ENCODE measurements at regions not wholly inside any gene's neighbourhood (a gene's known extent, or its start where the extent isn't known, plus 50 kb on each side); places are given as distances from the start of the nearest gene placed in this dataset.
A peak's percentile ranks its signal among the peaks of the same experiment; 100 is the strongest.
"Not testable (repeated sequence)": the region's sequence is repeated elsewhere in the genome, so short reads cannot be mapped to it uniquely, and the experiment has no call there.

DNA sequence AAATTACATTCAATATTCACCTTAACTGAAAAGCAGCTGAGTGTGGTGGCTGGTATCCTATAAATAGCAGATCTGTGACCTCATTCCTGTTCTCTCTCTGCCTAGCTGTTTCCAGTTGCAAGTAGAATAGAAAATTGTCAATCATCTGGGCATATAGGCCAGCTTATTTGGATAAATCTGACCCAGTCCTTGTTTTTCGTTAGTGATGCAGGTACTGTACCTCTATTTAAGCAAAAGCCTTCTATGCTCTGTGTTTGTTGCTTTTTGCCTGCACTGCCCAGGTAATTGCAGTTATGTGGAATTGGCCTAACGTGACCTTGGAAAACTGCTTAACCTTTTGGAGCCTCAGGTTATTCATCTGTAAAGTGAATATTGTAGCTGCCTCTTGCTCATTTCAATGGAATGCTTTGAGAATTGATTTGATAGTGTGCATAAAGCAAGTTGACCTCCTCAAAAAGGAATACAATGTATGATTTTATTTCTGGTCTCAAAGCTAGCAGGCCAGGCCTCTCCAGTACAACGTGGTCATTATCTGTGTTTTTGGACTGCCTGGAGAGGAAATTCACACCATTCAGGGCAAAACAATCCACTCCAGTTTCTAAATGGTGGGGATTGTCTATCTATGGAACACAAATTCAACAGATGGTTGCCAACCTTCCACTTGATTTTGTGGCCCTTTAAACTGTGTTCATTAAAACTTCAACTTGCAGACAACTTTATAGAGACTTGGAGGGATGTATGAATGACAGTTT lies 508.7 kb upstream of the CITED2 start:
- DNase-seq (ENCODE audit: low spot score in 2 of 2) = no peak
- FAIRE-seq = no peak

DNA sequence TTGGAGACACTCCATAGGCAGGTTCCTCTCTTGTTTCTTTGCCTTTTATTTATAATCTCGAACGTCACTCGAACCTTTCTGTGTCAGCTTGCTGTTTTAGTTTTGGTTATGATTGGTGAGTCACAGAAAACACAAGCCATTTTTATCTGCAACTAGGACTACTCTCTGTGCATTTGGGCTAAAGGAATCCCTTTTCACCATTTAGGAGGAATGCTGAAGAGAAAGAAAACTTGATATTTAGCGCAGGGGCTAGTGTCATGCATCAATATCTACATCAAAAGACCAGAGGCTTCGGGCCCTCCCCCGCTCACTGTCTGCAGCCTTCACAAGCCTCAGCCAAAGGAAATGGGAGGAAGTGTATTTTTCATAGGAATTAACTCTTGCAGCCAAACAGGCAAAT lies 507.8 kb upstream of the CITED2 start:
- no peak for FAIRE-seq
- no peak for DNase-seq (ENCODE audit: low spot score in 2 of 2)

DNA sequence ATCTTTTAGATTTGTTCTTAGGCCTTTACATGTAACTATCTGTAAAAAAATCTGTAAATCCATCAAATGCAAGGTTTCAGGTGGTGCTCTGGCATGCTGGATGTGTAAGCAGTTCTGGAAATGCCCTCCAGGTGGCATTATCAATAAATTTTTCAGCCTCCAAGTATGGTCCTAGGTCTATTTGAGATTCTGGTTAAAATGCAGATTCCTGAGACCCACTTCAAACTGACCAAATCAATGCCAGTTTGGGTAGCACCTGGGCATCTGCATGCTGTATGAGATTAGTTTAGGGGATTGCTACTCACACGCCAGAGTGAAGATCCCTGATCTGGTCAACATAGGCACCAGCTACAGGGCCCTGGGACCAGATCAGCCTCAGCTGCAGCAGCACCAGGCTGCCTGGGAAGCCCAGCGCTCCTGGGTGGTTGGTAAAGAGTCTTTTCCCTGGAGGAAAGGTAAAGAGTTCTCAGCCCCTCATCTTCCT lies 507.3 kb upstream of the CITED2 start:
- peak in 1 of 2 donors; percentile 14 for DNase-seq (ENCODE audit: low spot score in 2 of 2)

DNA sequence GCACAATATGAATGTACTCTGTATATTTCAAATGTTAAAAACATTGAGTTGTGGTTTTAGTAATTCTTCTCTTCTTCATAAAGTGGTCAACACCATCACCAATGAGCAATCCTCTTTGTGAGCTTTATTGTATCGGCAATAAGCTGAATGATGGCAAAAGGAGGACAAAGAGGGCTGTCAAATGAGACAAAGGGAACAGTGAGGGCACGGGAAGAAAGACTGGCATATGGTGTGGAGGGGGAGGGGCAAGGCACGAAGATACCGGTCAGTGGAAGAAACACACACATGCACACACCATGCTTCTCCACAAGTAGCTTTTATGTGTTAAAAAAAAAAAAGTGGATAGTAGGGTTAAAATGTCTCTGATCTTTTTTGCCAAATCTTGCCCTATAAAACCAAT lies 506.8 kb upstream of the CITED2 start:
- no peak for FAIRE-seq
- no peak for DNase-seq (ENCODE audit: low spot score in 2 of 2)

More for the DNA sequence above, 507.3 kb upstream of the CITED2 start:
- no peak for FAIRE-seq

- DNase-seq (ENCODE audit: low spot score in 2 of 2) (no peak), FAIRE-seq (no peak)
These were observed 505.4 kb upstream of the CITED2 start for GRCh38 chr6:139879823-139880356.

GRCh38 chr6:139879241-139879640 lies 504.8 kb upstream of the CITED2 start:
- not testable (repeated sequence) for DNase-seq (ENCODE audit: low spot score in 2 of 2); FAIRE-seq

GRCh38 chr6:139877828-139878405 lies 503.5 kb upstream of the CITED2 start:
- DNase-seq (ENCODE audit: low spot score in 2 of 2) (no peak), FAIRE-seq (no peak)

DNA sequence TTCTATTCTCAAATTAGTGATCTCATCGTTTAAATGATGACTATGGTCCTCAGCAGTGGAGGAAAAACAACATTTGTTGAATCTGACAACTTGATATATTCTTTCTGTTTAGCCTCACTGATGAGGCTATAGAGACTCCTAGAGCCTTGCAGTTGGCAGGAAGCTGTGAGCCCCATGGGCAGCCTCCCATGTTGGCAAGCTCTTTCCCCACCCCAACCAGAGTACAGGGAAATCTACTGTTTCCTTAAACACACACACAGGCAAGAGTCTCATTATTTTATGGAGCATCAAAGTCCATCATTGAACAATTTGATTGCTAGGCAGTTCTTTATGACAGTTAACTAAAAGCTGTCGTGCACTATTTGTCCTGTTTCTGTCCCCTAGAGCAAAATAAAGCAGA lies 498.2 kb upstream of the CITED2 start:
- FAIRE-seq = no peak
- DNase-seq (ENCODE audit: low spot score in 2 of 2) = no peak

DNA sequence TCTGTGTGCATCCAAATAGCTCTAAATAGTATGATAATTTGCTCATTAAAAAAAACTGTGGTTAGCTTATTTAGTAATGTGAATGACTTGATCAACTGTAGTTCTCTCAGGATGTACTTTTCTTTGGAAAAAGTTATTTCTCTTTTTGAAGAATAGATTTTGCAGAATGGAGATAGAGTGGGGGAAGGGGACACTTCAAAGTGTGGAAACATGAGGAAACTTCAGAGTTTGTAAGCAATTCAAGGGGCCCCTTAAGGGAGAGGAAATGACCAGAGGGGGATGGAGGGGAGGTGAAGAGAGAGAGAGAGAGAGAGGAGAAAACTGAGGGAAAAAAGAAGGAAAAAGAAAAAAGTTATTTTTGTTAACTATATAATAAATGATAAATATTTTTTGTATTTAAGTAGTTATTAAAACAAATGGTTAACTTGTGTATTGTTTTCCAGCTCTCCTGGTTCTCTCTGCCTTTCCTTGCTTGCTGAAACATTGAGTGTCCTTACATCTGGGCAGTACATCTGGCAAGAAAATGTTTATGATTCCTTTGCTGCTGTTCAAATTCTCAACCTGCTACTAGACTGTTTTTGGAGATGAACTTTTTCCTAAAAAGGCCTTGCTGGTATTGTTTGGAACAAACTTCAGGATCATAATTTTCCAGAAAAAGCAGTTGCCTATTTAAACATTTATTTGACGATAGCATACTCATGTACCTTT lies 497.5 kb upstream of the CITED2 start:
- DNase-seq (ENCODE audit: low spot score in 2 of 2) (no peak), FAIRE-seq (no peak)

DNA sequence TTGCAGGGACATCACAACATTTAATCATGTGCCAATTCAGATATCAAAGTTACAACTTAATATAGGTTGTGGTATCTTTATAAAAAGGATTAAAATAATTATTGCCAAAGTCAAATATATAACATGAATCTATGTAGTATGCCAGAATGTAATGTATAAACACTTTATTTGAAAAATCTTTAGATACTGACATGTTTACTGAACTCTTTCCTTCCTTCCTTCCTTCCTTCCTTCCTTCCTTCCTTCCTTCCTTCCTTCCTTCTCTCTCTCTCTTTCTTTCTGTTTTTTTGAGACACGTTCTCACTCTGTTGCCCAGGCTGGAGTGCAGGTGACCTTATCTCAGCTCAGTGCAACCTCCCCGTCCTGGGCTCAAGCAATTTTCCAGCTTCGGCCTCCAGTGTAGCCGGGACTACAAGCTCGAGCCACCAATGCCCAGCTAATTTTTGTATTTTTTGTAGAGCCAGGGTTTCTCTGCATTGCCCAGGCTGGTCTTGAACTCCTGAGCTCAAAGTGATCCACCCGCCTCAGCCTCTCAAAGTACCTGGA lies 496.8 kb upstream of the CITED2 start:
- DNase-seq (ENCODE audit: low spot score in 2 of 2) = no peak
- FAIRE-seq = no peak

- FAIRE-seq (no peak), DNase-seq (ENCODE audit: low spot score in 2 of 2) (no peak)
These were observed 494.1 kb upstream of the CITED2 start for GRCh38 chr6:139868576-139868975.

- FAIRE-seq = no peak
- no peak for DNase-seq (ENCODE audit: low spot score in 2 of 2)
These were observed 489.5 kb upstream of the CITED2 start for GRCh38 chr6:139863964-139864363.

GRCh38 chr6:139863346-139863745 lies 488.9 kb upstream of the CITED2 start:
- DNase-seq (ENCODE audit: low spot score in 2 of 2) (no peak), FAIRE-seq (no peak)

- no peak for DNase-seq (ENCODE audit: low spot score in 2 of 2)
- FAIRE-seq = no peak
These were observed 487.9 kb upstream of the CITED2 start for GRCh38 chr6:139862311-139862710.

DNA sequence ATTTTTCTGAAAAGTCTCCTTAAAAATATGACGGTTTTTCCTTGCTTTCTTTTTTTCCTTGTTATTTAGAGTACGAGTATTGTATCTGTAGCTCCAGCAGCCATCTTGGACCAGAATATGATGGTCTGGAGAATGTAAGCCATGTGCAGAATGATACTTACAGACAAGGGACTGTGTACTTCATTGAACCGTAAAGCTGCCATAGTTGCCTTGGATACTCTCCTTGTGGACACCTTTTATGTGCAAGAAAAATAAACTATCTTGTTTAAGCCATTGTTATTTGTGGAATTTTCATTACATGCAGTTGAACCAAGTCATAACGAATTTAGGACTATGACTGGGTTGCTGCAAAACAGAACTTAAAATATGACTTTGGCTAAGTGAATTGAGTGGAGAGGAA lies 485.8 kb upstream of the CITED2 start:
- no peak for DNase-seq (ENCODE audit: low spot score in 2 of 2)
- FAIRE-seq = no peak

- DNase-seq (ENCODE audit: low spot score in 2 of 2) = no peak
- no peak for FAIRE-seq
These were observed 484.0 kb upstream of the CITED2 start for GRCh38 chr6:139858429-139858828.

GRCh38 chr6:139857143-139857542 lies 482.7 kb upstream of the CITED2 start:
- FAIRE-seq (no peak), DNase-seq (ENCODE audit: low spot score in 2 of 2) (no peak)

GRCh38 chr6:139856562-139856961 lies 482.1 kb upstream of the CITED2 start:
- DNase-seq (ENCODE audit: low spot score in 2 of 2) (no peak), FAIRE-seq (no peak)

DNA sequence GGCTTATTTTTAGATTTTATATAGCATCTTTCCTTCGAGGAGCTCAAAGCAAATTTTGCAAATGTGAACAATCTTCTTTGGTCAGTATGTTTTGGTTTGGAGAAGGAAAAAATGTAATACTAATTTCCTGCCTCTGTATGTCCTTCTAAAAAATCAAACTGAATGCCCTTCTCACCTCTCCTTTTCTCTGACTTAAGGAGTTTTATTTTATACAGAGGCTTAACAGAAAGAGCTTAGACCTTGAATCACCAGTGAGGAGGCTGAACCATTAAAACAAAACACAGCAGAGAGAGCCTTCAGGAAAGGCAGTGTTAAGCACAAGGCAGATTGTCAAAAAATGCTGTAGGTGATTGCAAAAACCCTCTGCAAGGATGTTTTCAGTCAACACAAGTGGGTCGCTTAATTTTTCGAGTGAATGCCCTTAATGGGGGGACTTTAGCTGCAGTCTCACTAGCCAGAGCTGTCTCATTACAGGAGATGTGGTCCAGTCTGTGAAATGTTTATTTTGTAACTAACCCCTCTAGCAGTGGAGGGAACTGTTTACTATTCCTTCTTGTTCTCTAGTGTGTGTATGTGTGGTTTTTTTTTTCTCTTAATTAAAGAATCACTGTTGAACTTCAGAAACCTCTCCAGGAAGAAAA lies 481.3 kb upstream of the CITED2 start:
- FAIRE-seq (no peak), DNase-seq (ENCODE audit: low spot score in 2 of 2) (no peak)

GRCh38 chr6:139853302-139853992 lies 479.0 kb upstream of the CITED2 start:
- FAIRE-seq (no peak), DNase-seq (ENCODE audit: low spot score in 2 of 2) (no peak)

Measured in frontal cortex (tissue), 3 donors.